Liver (tissue), 3 donors: ENCODE measurements at regions not wholly inside any gene's neighbourhood (a gene's known extent, or its start where the extent isn't known, plus 50 kb on each side); places are given as distances from the start of the nearest gene placed in this dataset.

Source experiments
- CTCF ChIP-seq: fragments of 150-350 bp; IDR thresholded peaks from 2 replicates; pipeline ENCODE4 v1.5.1; 2017; ENCODE audit warnings: improper control_type of control experiment, low read depth, low read length; ENCODE audit not compliant: missing input control
- EGR1 ChIP-seq, 2 donors: IDR thresholded peaks; 2 replicates each; pipeline ENCODE4 v1.6.1; 2016 to 2018; ENCODE audit warnings: antibody characterized with exemption in 2 of 2, low read depth in 2 of 2
- FOXA1 ChIP-seq: IDR thresholded peaks from 2 replicates; pipeline ENCODE4 v1.6.1; 2016; ENCODE audit warnings: antibody characterized with exemption
- FOXA2 ChIP-seq: IDR thresholded peaks from 2 replicates; pipeline ENCODE4 v1.6.1; 2016; ENCODE audit warnings: antibody characterized with exemption
- GABPA ChIP-seq, 2 donors: IDR thresholded peaks in 1 of 2; conservative IDR thresholded peaks in 1 of 2; 2 replicates each; pipeline ENCODE4 v1.6.1; 2016; ENCODE audit warnings: antibody characterized with exemption in 2 of 2, mild to moderate bottlenecking in 1 of 2, moderate library complexity in 1 of 2
- TF ChIP-seq, protein P1 (sequence below): IDR thresholded peaks from 2 replicates; pipeline ENCODE4 v1.6.1; 2016; ENCODE audit warnings: antibody characterized with exemption
- donor health status: healthy.
- donor health status: healthy.

GRCh38 chr15:31587583-31587982 is 260.9 kb downstream of the KLF13 start:
- TF ChIP-seq EGR1 (IDR thresholded peaks at IDR 0.05; ENCODE audit: low read depth in 2 of 2) (no peak), CTCF (no peak), FOXA1 (no peak), FOXA2 (no peak), GABPA (IDR thresholded peaks at IDR 0.05 in 1 of 2, conservative IDR thresholded peaks at IDR 0.05 in 1 of 2) (no peak)
- TF ChIP-seq, protein P1, sequence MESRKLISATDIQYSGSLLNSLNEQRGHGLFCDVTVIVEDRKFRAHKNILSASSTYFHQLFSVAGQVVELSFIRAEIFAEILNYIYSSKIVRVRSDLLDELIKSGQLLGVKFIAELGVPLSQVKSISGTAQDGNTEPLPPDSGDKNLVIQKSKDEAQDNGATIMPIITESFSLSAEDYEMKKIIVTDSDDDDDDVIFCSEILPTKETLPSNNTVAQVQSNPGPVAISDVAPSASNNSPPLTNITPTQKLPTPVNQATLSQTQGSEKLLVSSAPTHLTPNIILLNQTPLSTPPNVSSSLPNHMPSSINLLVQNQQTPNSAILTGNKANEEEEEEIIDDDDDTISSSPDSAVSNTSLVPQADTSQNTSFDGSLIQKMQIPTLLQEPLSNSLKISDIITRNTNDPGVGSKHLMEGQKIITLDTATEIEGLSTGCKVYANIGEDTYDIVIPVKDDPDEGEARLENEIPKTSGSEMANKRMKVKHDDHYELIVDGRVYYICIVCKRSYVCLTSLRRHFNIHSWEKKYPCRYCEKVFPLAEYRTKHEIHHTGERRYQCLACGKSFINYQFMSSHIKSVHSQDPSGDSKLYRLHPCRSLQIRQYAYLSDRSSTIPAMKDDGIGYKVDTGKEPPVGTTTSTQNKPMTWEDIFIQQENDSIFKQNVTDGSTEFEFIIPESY: no peak
